Naive thymus-derived CD4-positive, alpha-beta T cell (primary cell): ENCODE measurements at regions not wholly inside any gene's neighbourhood (a gene's known extent, or its start where the extent isn't known, plus 50 kb on each side); places are given as distances from the start of the nearest gene placed in this dataset.
"Not testable (repeated sequence)": the region's sequence is repeated elsewhere in the genome, so short reads cannot be mapped to it uniquely, and the experiment has no call there.

Source experiments
- ATAC-seq: fragments of 150-1000 bp; cut with Tn5 transposase; 2 replicates; pipeline ENCODE4 v1.10.0; 2021; ENCODE audit warnings: mild to moderate bottlenecking, moderate library complexity
- CTCF ChIA-PET: fragments of 350-600 bp; sonication (Branson Sonifier 250); formaldehyde crosslinking; loops from one replicate; lab custom pipeline; 2021; ENCODE audit warnings: antibody characterized with exemption; lab: Charles Lee
- POLR2A ChIA-PET: fragments of 350-600 bp; sonication (Branson Sonifier 250); formaldehyde crosslinking; loops from one replicate; lab custom pipeline; 2021; ENCODE audit warnings: antibody characterized with exemption, inconsistent platforms; lab: Charles Lee
- DNase-seq, 9 donors: peaks; one replicate each; pipeline versions ENCODE4 v3.0.0 to v3.0.0-alpha.2; 2020 to 2022; ENCODE audit warnings: mixed read lengths in 1 of 9
- H3K27ac ChIP-seq: one replicate; pipeline ENCODE4 v1.7.0; 2013; ENCODE audit warnings: mild to moderate bottlenecking, low read depth, low read length, moderate library complexity
- H3K27me3 ChIP-seq, 2 donors: one replicate each; pipeline ENCODE4 v1.7.0; 2013; ENCODE audit warnings: low read length in 2 of 2, mild to moderate bottlenecking in 2 of 2, moderate library complexity in 2 of 2; ENCODE audit not compliant: control insufficient read depth in 2 of 2, insufficient read depth in 2 of 2
- H3K36me3 ChIP-seq, 3 experiments: 1 replicate in 2 of 3; 2 replicates in 1 of 3; pipeline ENCODE4 v1.7.0; 2013; ENCODE audit warnings: low read length in 3 of 3, mild to moderate bottlenecking in 3 of 3, moderate library complexity in 1 of 3; ENCODE audit not compliant: insufficient read depth in 3 of 3, control insufficient read depth in 2 of 3
- H3K4me1 ChIP-seq, 2 donors: one replicate each; pipeline ENCODE4 v1.7.0; 2013; ENCODE audit warnings: low read length in 2 of 2, mild to moderate bottlenecking in 2 of 2, moderate library complexity in 1 of 2; ENCODE audit not compliant: control insufficient read depth in 2 of 2, insufficient read depth in 2 of 2
- H3K4me3 ChIP-seq: 2 replicates; pipeline ENCODE4 v1.7.0; 2013; ENCODE audit warnings: mild to moderate bottlenecking, low read length
- H3K9me3 ChIP-seq, 3 experiments: 1 replicate in 2 of 3; 2 replicates in 1 of 3; pipeline ENCODE4 v1.7.0; 2013; ENCODE audit warnings: low read length in 3 of 3; ENCODE audit not compliant: control insufficient read depth in 2 of 3
- H3K27ac Mint-ChIP-seq, 9 donors: one replicate each; pipeline ENCODE4 v1.8.0; 2020 to 2022; ENCODE audit warnings: mixed read lengths in 9 of 9, mild to moderate bottlenecking in 8 of 9, moderate library complexity in 5 of 9, inconsistent platforms in 2 of 9
- H3K27me3 Mint-ChIP-seq, 5 donors: one replicate each; pipeline ENCODE4 v1.8.0; 2021 to 2022; ENCODE audit warnings: mixed read lengths in 5 of 5, mild to moderate bottlenecking in 1 of 5
- H3K36me3 Mint-ChIP-seq, 5 donors: one replicate each; pipeline ENCODE4 v1.8.0; 2020 to 2022; ENCODE audit warnings: mixed read lengths in 5 of 5, mild to moderate bottlenecking in 3 of 5, inconsistent platforms in 1 of 5
- H3K4me1 Mint-ChIP-seq, 7 donors: one replicate each; pipeline ENCODE4 v1.8.0; 2020 to 2022; ENCODE audit warnings: mixed read lengths in 7 of 7, mild to moderate bottlenecking in 3 of 7, inconsistent platforms in 1 of 7
- H3K4me3 Mint-ChIP-seq, 10 donors: one replicate each; pipeline ENCODE4 v1.8.0; 2020 to 2022; ENCODE audit warnings: mild to moderate bottlenecking in 10 of 10, mixed read lengths in 10 of 10, moderate library complexity in 6 of 10, inconsistent platforms in 2 of 10
- H3K9me3 Mint-ChIP-seq, 11 donors: one replicate each; pipeline ENCODE4 v1.8.0; 2020 to 2022; ENCODE audit warnings: mixed read lengths in 11 of 11, mild to moderate bottlenecking in 4 of 11, inconsistent platforms in 1 of 11, moderate library complexity in 1 of 11
- intact Hi-C, 2 donors: fragments of 100-400 bp; cut with micrococcal nuclease; formaldehyde crosslinking; loops; one replicate each; pipeline ENCODE4 v1.15.1; 2023

DNA sequence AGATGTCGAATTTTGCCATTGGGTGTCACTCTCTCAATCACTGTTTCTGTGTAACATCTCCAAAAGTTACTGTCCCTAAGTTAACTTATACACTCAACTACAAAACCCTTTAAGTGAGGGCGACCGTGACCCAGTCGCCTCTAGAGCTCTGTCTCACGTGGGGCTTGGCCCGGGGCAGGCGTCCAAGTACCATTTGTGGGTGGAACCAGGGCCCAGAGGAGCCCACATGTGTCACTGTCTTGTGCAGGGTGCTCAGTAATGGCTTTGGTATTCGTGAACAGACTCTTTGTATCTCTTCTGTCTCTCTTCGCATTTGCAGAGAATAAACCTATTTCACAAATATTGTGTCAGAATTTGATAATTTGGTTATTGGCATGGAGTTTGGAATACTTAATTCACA lies 109.9 kb upstream of the THBS2 start:
- Histone ChIP-seq H3K27me3 (no peaks in the 10 kb centered on the region), H3K4me1 (no peaks in the 10 kb centered on the region), H3K9me3 (no peaks in the 10 kb centered on the region), H3K36me3 (no peaks in the 10 kb centered on the region), H3K27ac (no peak overlapping the region), H3K4me3 (no peak overlapping the region)
- intact Hi-C loops: no loop called here
- no peaks in the 10 kb centered on the region for H3K36me3 Mint-ChIP-seq
- peaks cover 0 to 7% (median 0%) of the 10 kb centered on the region in 11 donors for H3K9me3 Mint-ChIP-seq
- H3K4me1 Mint-ChIP-seq: no peaks in the 10 kb centered on the region
- DNase-seq: no peak
- no peak overlapping the region for H3K4me3 Mint-ChIP-seq
- ATAC-seq: no peak
- POLR2A ChIA-PET: no interaction called here
- CTCF ChIA-PET: no interaction called here
- H3K27me3 Mint-ChIP-seq: peaks cover 0 to 8% (median 0%) of the 10 kb centered on the region in 5 donors
- H3K27ac Mint-ChIP-seq: no peak overlapping the region

DNA sequence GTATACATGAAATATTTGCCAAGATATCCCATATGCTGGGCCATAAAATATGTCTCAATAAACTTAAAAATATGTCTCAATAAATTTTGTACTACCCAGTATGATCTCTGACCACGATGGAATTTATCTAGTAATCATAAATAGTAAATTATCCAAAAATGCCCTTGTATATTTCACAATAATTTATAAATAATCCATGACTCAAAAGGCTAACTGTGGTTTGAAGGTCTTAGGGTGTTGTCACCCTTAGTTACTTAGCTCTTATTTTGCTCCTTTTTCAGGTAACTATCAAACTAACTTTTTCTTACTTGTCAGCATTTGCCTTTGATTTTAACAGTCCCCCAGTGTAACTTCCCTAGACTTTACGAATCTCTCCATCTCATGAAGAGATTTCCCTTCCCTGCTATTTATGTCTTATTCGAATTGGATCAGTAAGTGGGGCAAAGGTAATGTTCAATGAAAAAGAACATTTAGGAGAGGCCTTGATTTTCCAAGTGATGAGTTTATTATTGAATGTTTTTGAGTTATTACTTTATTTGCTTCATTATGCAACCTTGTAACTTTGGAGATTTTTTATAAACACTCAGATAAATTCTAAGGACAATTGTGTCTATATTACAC lies 109.0 kb upstream of the THBS2 start:
- H3K9me3 Mint-ChIP-seq: peaks cover 0 to 7% (median 1%) of the 10 kb centered on the region in 11 donors
- H3K36me3 ChIP-seq: no peaks in the 10 kb centered on the region
- H3K36me3 Mint-ChIP-seq: no peaks in the 10 kb centered on the region
- intact Hi-C loops: no loop called here
- no peak overlapping the region for H3K27ac Mint-ChIP-seq
- no peak overlapping the region for H3K27ac ChIP-seq
- H3K4me3 ChIP-seq: no peak overlapping the region
- no peaks in the 10 kb centered on the region for H3K4me1 Mint-ChIP-seq
- no peak overlapping the region for H3K4me3 Mint-ChIP-seq
- H3K27me3 Mint-ChIP-seq: peaks cover 0 to 11% (median 3%) of the 10 kb centered on the region in 5 donors
- DNase-seq (no peak), ATAC-seq (no peak)
- H3K4me1 ChIP-seq: no peaks in the 10 kb centered on the region
- ChIA-PET POLR2A (no interaction called here), CTCF (interaction anchor here (0.7 kb wide), 1 partner anchor 9 kb away, joined by 3 read pairs; no protein-coding TSS in a partner anchor)
- H3K9me3 ChIP-seq: no peaks in the 10 kb centered on the region
- H3K27me3 ChIP-seq: no peaks in the 10 kb centered on the region

DNA sequence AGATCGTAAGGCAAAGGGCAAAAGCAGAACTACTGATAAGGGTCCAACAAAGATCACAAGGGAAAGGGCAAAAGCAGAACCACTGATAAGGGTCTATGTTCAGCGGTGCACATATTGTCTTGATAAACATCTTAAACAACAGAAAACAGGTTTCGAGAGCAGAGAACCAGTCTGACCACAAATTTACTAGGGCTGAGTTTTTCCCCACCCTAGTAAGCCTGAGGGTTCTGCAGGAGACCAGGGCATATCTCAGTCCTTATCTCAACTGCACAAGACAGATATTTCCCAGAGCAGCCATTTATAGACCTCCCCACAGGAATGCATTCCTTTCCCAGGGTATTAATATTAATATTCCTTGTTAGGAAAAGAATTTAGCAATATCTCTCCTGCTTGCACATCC lies 101.4 kb upstream of the THBS2 start:
- H3K27me3 ChIP-seq, H3K36me3 ChIP-seq, H3K27ac Mint-ChIP-seq, H3K9me3 ChIP-seq, H3K4me3 Mint-ChIP-seq, ATAC-seq, intact Hi-C loops, H3K27ac ChIP-seq, CTCF ChIA-PET, H3K4me3 ChIP-seq, POLR2A ChIA-PET, H3K4me1 ChIP-seq, H3K36me3 Mint-ChIP-seq, H3K4me1 Mint-ChIP-seq, DNase-seq: not testable (repeated sequence)
- Mint-ChIP-seq H3K9me3 (peaks cover 4 to 41% (median 11%) of the 10 kb centered on the region in 11 donors), H3K27me3 (peaks cover 0 to 56% (median 44%) of the 10 kb centered on the region in 5 donors)

DNA sequence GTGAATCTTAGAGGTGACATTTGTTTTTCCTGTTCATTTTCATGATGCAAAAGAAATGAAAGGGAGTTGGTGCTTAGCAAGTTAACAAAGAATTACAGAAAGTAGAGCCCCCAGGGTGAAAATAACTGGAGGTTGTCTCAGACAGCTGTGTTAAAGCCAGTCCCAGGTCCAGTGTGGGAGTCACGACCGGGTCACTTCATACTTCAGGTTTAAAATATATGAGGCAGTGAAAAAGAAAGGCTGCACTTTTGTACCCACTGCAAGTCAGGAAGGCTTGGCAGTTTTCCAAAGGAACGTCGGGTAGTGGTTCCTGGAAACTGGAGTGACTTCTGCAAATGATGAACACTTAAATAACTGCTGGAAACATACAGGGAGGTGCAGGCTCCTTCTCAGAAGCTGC lies 91.5 kb upstream of the THBS2 start:
- Mint-ChIP-seq H3K9me3 (peaks cover 0 to 6% (median 2%) of the 10 kb centered on the region in 11 donors), H3K27ac (no peak overlapping the region), H3K4me3 (no peak overlapping the region), H3K4me1 (no peaks in the 10 kb centered on the region), H3K36me3 (no peaks in the 10 kb centered on the region), H3K27me3 (peaks cover 3 to 37% (median 24%) of the 10 kb centered on the region in 5 donors)
- intact Hi-C loops: no loop called here
- ChIA-PET POLR2A (no interaction called here), CTCF (no interaction called here)
- ATAC-seq (no peak), DNase-seq (no peak)
- Histone ChIP-seq H3K36me3 (no peaks in the 10 kb centered on the region), H3K4me3 (no peak overlapping the region), H3K27me3 (no peaks in the 10 kb centered on the region), H3K9me3 (no peaks in the 10 kb centered on the region), H3K27ac (no peak overlapping the region), H3K4me1 (no peaks in the 10 kb centered on the region)

DNA sequence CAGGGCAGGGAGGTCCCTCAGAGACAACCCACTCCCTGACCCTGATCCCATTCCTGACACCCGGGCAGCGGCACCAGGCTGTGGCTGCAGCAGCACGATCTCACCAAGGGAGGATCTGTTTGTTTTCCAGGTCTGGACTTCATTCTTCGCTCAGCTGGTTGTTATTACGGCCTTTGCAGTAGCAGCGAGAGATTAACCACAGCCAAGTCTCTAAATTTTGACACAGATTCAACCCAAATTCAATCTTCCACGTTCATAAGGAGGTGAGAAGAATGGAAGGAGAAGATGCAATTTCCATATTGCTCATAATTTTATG lies 91.1 kb upstream of the THBS2 start:
- Histone ChIP-seq H3K4me1 (no peaks in the 10 kb centered on the region), H3K4me3 (no peak overlapping the region), H3K36me3 (no peaks in the 10 kb centered on the region), H3K27ac (no peak overlapping the region), H3K27me3 (no peaks in the 10 kb centered on the region), H3K9me3 (no peaks in the 10 kb centered on the region)
- ATAC-seq (no peak), DNase-seq (no peak)
- ChIA-PET POLR2A (no interaction called here), CTCF (no interaction called here)
- Mint-ChIP-seq H3K4me1 (no peaks in the 10 kb centered on the region), H3K4me3 (no peak overlapping the region), H3K36me3 (no peaks in the 10 kb centered on the region), H3K9me3 (peaks cover 0 to 5% (median 2%) of the 10 kb centered on the region in 11 donors), H3K27ac (no peak overlapping the region), H3K27me3 (peaks cover 3 to 37% (median 24%) of the 10 kb centered on the region in 5 donors)
- intact Hi-C loops: no loop called here

DNA sequence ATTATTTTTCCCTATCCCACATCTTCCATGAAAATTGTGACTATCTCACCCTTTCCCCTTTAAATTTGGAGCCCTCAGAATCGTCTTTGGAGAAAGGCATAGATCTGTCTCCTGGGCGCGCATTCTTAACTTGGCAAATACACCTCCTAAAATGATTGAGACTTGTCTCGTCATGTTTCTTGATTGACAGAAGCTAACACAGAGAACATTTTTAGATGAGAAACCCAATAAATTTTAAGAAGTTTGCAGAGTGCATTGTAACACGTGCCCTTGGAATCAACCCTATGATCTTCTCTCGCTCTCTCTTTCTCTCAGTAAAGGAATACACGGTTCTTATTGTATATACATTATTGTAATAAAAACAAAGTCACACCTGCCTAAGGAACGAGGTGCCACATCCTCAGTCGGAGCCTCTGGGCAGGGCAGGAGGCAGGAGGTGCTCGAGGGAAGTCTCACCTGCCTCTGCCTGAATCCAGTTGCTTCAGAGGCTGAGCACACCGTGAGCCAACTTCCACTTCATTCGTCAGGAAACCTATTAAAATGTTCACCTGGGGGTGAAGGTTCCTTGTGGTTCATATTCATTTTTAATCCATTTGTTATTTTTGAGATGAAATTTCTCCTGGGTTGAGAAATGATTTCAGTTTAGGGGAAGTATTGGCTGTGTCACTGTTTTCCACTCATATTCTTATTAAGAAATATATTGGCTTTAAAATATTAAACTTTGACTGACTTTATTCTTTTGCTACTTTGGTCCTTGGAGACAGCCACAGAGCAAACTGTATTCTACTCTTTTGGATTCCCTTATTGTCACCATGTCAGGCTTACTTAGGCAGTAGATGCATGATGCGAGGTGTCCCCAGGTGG lies 90.5 kb upstream of the THBS2 start:
- intact Hi-C loops: no loop called here
- Mint-ChIP-seq H3K9me3 (peaks cover 0 to 2% (median 0%) of the 10 kb centered on the region in 11 donors), H3K4me3 (no peak overlapping the region), H3K27ac (no peak overlapping the region), H3K36me3 (no peaks in the 10 kb centered on the region), H3K27me3 (peaks cover 3 to 32% (median 20%) of the 10 kb centered on the region in 5 donors), H3K4me1 (no peaks in the 10 kb centered on the region)
- ChIA-PET POLR2A (no interaction called here), CTCF (interaction anchor here (0.8 kb wide), 1 partner anchor 462 kb away, joined by 3 read pairs; no protein-coding TSS in a partner anchor)
- DNase-seq (no peak), ATAC-seq (no peak)
- no peak overlapping the region for H3K4me3 ChIP-seq
- no peaks in the 10 kb centered on the region for H3K9me3 ChIP-seq
- H3K36me3 ChIP-seq: no peaks in the 10 kb centered on the region
- H3K4me1 ChIP-seq: no peaks in the 10 kb centered on the region
- H3K27me3 ChIP-seq: no peaks in the 10 kb centered on the region
- H3K27ac ChIP-seq: no peak overlapping the region
